HG02884 (cell line): ENCODE measurements at regions not wholly inside any gene's neighbourhood (a gene's known extent, or its start where the extent isn't known, plus 50 kb on each side); places are given as distances from the start of the nearest gene placed in this dataset.
"Not testable (repeated sequence)": the region's sequence is repeated elsewhere in the genome, so short reads cannot be mapped to it uniquely, and the experiment has no call there.

Experiments used
- ATAC-seq: cut with Tn5 transposase; IDR thresholded peaks from one replicate; pipeline ENCODE4 v1.9.1; 2021; ENCODE audit warnings: mild to moderate bottlenecking, moderate library complexity; ENCODE audit not compliant: unreplicated experiment

GRCh38 chr20:47867831-47868230 is 82.5 kb upstream of the SULF2 start:
- ATAC-seq: no peak

GRCh38 chr20:47866480-47866879 is 81.2 kb upstream of the SULF2 start:
- ATAC-seq: no peak

- ATAC-seq: no peak
Measured at GRCh38 chr20:47865912-47866311, 80.6 kb upstream of the SULF2 start.

DNA sequence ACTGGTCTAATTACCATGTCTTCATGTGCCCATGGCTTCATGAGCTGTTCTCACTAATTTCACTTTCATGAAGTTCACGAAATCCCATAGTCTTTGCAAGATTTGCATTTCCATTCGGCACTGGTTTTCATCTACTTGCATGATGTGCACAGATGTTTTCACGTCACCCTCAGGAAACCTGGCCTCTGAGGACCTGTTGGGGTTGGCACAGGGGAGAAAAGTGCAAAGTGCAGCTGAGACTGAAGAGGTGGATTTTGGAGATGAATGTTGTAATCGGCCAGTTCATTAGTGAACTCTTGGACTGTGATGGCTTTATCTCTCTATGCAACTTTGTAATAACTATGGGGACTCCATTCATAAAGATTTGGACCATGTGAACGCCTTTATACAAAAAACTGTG is 80.2 kb upstream of the SULF2 start:
- no peak for ATAC-seq

GRCh38 chr20:47863981-47864380 is 78.7 kb upstream of the SULF2 start:
- no peak for ATAC-seq

DNA sequence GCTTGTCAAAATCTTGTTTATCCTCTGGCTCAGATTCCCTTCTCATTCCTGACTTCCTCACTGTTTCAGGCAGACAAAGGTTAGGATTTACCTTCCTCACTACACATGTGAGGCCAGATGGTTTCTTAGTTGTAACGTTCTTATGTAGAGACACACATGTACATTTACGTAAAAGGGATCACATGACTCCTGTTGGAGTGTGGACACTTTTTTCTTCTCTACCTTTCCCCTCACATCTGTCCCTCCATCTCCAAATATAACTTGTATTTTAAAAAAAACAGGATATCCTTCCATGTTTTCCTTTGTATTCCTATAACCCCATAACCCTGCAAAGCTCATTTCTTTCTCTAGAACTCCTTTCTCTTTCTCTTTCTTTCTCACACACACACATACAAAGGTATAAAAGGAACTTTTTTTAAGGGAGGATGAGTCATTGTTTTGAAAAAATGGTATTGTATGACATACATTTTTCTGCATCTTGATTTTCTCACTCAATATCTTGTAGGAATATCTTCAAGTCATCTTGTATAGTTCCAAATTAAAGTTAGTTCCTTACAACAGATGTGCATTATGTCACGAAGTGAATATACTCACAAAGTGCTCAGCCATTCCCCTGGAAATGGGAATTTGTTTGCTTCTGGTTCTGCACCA is 78.2 kb upstream of the SULF2 start:
- ATAC-seq: no peak

DNA sequence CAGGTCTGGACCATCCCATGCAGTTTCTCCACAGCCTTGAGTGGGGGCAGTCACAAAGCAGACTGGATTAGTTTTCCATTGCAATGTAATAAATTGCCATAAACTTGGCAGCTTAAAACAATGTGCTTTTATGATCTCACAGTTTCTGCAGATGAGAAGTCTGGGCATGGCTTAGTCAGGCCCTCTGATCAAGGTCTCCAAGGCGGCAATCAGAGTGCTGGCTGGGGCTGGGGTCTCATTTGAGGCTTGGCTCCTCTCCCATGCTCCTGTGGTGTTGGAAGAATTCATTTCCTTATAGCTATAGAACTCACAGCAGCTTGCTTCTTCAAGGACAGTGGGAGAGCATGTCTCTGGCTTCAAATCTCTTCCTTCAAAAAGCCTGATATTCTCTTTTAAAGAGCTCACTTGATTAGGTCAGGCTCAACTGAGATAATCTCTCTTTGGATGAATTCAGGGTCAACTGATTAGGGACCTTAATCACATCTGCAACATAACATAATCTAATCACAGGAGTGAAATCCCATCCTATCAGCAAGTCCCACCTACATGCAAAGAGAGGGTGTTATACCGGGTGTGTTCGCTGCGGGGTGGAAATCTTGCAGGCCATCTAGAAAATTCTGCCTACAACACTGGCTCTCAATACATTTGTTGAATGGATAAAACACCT is 77.4 kb upstream of the SULF2 start:
- no peak for ATAC-seq

DNA sequence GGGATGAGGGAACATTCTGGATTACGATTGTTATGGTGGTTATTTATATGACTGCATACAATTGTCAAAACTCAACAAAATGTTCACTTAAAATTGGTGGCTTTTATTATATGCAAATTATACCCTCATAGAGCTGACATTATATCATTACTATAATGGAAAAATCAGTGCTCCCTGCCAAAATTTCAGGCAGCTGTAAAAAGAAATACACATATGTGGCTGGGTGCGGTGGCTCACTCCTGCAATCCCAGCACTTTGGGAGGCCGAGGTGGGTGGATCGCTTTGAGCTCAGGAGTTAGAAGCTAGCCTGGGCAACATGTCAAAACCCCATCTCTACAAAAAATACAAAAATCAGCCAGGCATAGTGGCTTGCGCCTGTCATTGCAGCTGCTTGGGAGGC is 75.8 kb upstream of the SULF2 start:
- ATAC-seq: no peak

- ATAC-seq: no peak
Measured at GRCh38 chr20:47860049-47860830, 75.0 kb upstream of the SULF2 start.

- ATAC-seq: no peak
Measured at GRCh38 chr20:47859278-47859677, 74.0 kb upstream of the SULF2 start.

DNA sequence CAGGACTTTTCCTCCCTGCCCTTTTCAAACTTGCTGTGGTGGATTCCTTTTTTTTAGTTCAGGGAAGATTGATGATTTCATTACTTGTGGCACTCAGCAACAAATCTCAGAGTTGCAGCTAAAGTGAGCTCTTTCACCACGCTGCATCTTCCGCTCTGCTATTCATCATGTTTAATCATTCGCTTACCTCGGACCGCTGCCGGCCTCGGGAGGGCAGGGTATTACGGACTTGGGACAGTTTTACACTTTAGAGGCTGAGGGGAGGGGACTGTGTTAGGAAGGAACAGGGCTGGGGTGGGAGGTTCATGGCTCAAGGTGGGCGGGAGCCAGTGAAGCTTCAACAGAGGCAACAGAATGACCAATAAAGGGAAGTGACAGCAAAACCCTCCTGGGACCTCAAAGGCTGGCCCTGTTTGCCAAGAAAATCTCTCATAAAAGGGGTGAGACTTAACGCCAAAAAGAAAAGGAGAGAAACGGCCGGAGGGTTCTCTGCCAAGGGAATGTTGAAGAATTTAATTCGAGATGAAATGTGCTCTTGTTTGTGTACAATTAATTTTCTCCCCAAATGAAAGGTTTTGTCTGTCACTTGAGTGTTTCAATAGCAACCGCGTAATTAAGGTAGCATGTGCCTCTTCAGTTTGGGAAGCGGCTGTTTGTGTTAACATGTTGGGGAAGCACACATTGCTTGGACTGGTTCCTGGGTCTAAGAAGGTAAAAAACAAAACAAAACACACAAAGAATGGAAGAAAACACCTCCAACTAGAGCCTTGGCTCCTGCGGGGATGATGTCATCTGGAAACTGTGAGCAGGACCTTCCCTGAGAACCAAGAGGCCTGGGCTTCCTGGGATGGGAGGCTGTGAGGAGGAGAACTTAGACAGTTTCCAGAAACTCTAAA is 72.5 kb upstream of the SULF2 start:
- no peak for ATAC-seq

GRCh38 chr20:47857187-47857568 is 71.9 kb upstream of the SULF2 start:
- no peak for ATAC-seq

- no peak for ATAC-seq
Measured at GRCh38 chr20:47855799-47856198, 70.5 kb upstream of the SULF2 start.

- no peak for ATAC-seq
Measured at GRCh38 chr20:47854687-47855212, 69.5 kb upstream of the SULF2 start.

GRCh38 chr20:47851774-47852173 is 66.5 kb upstream of the SULF2 start:
- ATAC-seq: no peak

DNA sequence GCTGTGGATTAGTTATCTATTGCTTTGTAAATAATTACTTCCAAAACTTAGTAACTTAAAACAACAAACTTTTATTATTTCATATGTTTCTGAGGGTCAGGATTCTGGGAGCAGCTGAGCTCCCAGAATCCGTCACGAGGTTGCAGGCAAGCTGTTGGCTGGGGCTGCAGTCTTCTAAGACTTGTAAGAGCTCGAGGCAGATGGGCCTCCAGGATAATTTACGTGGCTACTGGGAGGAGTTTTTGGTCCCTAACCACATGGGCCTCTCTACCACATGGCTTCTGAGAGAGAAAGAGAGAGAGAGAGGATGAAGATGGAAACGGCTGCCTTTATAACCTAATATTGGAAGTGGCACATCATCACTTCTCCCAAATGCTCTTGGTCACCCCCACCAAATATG is 64.9 kb upstream of the SULF2 start:
- no peak for ATAC-seq

DNA sequence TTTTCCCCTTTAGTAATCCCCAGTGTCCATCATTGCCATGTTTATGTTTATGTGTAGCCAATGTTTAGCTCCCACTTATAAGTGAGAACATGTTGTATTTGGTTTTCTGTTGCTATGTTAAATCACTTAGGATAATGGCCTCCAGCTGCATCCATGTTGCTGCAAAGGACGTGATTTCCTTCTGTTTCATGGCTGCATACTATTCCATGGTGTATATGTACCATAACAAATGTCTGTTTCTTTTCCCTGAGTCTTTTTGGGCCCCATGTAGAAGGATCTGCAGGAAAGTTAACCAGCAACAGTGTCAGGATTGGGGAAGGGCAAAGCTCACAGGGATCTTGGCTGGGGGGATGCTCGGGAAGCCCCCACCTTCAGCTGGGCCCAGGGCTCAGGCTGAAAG is 64.3 kb upstream of the SULF2 start:
- no peak for ATAC-seq

GRCh38 chr20:47849006-47849405 is 63.7 kb upstream of the SULF2 start:
- no peak for ATAC-seq

DNA sequence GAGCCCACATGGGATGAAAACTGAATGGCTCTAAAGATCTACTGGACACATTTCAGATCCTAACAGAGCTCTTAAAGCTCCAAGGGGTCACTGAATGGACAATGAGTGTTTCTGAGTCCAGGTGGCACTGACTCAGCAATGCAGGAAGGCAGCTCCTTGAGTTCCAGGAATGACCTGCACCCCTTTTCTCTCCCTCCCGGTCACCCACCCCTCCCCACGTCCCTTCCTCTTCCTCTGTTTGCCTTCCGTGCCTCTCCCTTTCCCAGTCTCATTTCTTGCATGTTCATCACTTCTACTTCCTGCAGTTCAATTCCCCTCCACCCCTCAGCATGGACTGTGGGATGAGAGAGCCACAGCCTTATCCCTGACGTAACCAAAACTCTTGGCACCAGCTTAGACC is 63.3 kb upstream of the SULF2 start:
- ATAC-seq: not testable (repeated sequence)

DNA sequence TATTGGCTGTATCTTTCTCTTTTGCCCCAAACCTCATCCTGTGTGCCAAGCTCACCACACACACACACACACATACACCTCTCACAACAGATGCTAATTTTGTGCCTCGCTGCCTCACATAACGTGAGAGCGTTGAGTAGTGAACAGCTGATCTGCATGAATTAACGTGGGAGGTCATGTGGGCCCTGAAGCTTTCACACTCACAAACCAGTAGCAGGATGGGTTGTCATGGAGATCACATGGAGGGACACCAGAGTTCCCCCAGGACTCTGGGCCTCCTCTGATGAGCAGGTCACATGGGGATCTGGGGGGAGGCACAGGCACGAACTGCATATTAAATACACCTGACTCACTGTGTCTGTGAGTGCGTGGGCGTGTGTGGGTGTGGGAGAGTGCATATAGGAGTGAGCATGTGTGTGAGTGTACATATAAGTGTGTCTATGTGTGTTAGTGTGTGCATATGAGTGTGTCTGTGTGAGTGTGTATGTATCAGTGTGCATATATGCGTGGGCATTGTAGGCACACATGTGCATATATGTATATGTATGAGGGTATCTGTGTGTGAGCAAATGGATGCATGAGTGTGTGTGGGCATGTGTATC is 62.7 kb upstream of the SULF2 start:
- ATAC-seq: no peak
